ENCODE measurements at regions not wholly inside any gene's neighbourhood (a gene's known extent, or its start where the extent isn't known, plus 50 kb on each side); places are given as distances from the start of the nearest gene placed in this dataset.
"Not testable (repeated sequence)": the region's sequence is repeated elsewhere in the genome, so short reads cannot be mapped to it uniquely, and the experiment has no call there.

- H3K4me3 Mint-ChIP-seq, result no peak overlapping the region
- CTCF ChIA-PET, result no interaction called here
- H3K4me1 Mint-ChIP-seq, result no peaks in the 10 kb centered on the region
- H3K9me3 Mint-ChIP-seq, result peaks cover 6% of the 10 kb centered on the region
- DNase-seq, result no peak
- POLR2A ChIA-PET, result no interaction called here
- H3K36me3 Mint-ChIP-seq (ENCODE audit: low read depth), result no peaks in the 10 kb centered on the region
- H3K27ac Mint-ChIP-seq, result no peak overlapping the region
- H3K27me3 Mint-ChIP-seq, result no peaks in the 10 kb centered on the region
Measured at GRCh38 chr5:92637247-92637646, 943.8 kb downstream of the NR2F1-AS1 start.

- H3K4me1 Mint-ChIP-seq, result no peaks in the 10 kb centered on the region
- no peak for DNase-seq
- ChIA-PET CTCF (no interaction called here), POLR2A (no interaction called here)
- peaks cover 9% of the 10 kb centered on the region for H3K9me3 Mint-ChIP-seq
- H3K27me3 Mint-ChIP-seq, result no peaks in the 10 kb centered on the region
- no peak overlapping the region for H3K27ac Mint-ChIP-seq
- no peak overlapping the region for H3K4me3 Mint-ChIP-seq
- H3K36me3 Mint-ChIP-seq (ENCODE audit: low read depth), result no peaks in the 10 kb centered on the region
Measured at GRCh38 chr5:92635001-92635461, 946.0 kb downstream of the NR2F1-AS1 start.

DNA sequence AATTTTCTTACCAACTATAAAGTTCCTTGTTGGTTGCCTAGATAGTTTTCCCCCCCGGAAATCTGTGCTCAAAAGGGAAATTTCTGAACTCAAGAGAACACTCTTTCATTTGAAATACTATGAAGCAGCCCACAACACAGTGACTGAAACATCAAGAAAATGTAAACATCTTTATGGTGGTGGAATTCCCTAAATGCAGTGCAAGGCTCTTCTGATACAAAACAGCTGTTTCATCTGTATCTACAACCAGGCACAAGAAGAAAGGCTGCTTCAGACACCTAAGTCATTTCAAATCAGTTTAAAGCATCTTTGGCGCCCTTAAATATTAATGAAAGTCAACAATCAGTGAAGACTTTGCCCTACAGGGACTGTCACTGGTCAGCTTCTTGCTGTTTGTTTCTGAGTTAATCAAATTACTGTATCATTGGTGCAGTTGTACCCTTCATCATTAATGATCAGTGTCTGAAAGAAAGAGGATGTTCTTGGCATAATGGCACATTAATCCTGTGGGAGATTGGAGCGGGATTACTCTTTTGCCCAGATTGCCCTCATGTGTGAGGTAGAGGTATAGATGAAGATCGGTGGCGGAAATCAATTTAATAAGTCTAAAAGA, 947.0 kb downstream of the NR2F1-AS1 start:
- Mint-ChIP-seq H3K27me3 (no peaks in the 10 kb centered on the region), H3K27ac (no peak overlapping the region), H3K9me3 (peaks cover 9% of the 10 kb centered on the region), H3K4me3 (no peak overlapping the region), H3K36me3 (ENCODE audit: low read depth) (no peaks in the 10 kb centered on the region), H3K4me1 (no peaks in the 10 kb centered on the region)
- CTCF ChIA-PET, result no interaction called here
- POLR2A ChIA-PET, result no interaction called here
- DNase-seq, result no peak

GRCh38 chr5:92633176-92633575, 947.8 kb downstream of the NR2F1-AS1 start:
- ChIA-PET CTCF (no interaction called here), POLR2A (no interaction called here)
- peaks cover 11% of the 10 kb centered on the region for H3K9me3 Mint-ChIP-seq
- H3K4me3 Mint-ChIP-seq, result no peak overlapping the region
- no peaks in the 10 kb centered on the region for H3K36me3 Mint-ChIP-seq (ENCODE audit: low read depth)
- H3K4me1 Mint-ChIP-seq, result no peaks in the 10 kb centered on the region
- no peak for DNase-seq
- no peak overlapping the region for H3K27ac Mint-ChIP-seq
- no peaks in the 10 kb centered on the region for H3K27me3 Mint-ChIP-seq

DNA sequence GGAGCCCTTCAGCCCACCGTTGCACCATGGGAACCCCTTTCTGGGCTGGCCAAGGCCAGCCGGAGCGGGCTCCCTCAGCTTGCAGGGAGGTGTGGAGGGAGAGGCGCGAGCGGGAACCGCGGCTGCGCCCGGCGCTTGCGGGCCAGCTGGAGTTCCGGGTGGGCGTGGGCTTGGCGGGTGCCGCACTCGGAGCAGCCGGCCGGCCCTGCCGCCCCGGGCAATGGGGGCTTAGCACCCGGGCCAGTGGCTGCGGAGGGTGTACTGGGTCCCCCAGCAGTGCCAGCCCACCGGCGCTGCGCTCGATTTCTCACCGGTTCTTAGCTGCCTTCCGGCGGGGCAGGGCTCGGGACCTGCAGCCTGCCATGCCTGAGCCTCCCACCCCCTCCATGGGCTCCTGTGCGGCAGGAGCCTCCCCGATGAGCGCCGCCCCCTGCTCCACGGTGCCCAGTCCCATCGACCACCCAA, 949.8 kb downstream of the NR2F1-AS1 start:
- H3K36me3 Mint-ChIP-seq (ENCODE audit: low read depth); CTCF ChIA-PET; H3K27me3 Mint-ChIP-seq; DNase-seq; POLR2A ChIA-PET; H3K27ac Mint-ChIP-seq; H3K4me3 Mint-ChIP-seq; H3K4me1 Mint-ChIP-seq: not testable (repeated sequence)
- H3K9me3 Mint-ChIP-seq, result peaks cover 11% of the 10 kb centered on the region

GRCh38 chr5:92629574-92629973, 951.4 kb downstream of the NR2F1-AS1 start:
- ChIA-PET CTCF (no interaction called here), POLR2A (no interaction called here)
- Mint-ChIP-seq H3K4me1 (no peaks in the 10 kb centered on the region), H3K27ac (no peak overlapping the region), H3K9me3 (peaks cover 11% of the 10 kb centered on the region), H3K27me3 (no peaks in the 10 kb centered on the region), H3K36me3 (ENCODE audit: low read depth) (no peaks in the 10 kb centered on the region), H3K4me3 (no peak overlapping the region)
- no peak for DNase-seq

GRCh38 chr5:92629000-92629399, 952.0 kb downstream of the NR2F1-AS1 start:
- ChIA-PET POLR2A (no interaction called here), CTCF (no interaction called here)
- Mint-ChIP-seq H3K4me3 (no peak overlapping the region), H3K36me3 (ENCODE audit: low read depth) (no peaks in the 10 kb centered on the region), H3K27me3 (no peaks in the 10 kb centered on the region), H3K4me1 (no peaks in the 10 kb centered on the region), H3K27ac (no peak overlapping the region), H3K9me3 (peaks cover 9% of the 10 kb centered on the region)
- DNase-seq, result no peak

DNA sequence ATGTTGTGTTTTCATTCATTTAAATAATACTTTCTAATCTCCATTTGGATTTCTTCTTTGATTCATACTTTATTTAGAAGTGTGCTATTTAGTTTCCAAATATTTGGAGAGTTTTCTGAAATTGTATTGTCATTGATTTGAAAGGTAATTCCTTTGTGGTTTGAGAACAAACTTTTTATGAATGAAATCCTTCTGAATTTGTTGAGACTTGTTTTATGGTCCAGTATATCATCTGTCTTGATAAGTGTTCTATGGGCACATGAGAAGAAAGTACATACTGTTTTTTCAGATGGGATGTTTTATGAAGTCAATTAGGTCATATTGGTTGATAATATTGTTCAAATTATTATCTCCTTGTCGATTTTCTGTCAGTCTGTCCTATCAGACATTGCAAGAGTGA, 953.8 kb downstream of the NR2F1-AS1 start:
- Mint-ChIP-seq H3K36me3 (ENCODE audit: low read depth) (no peaks in the 10 kb centered on the region), H3K4me1 (no peaks in the 10 kb centered on the region), H3K27me3 (no peaks in the 10 kb centered on the region), H3K9me3 (peaks cover 5% of the 10 kb centered on the region), H3K27ac (no peak overlapping the region), H3K4me3 (no peak overlapping the region)
- ChIA-PET CTCF (no interaction called here), POLR2A (no interaction called here)
- DNase-seq, result no peak

- POLR2A ChIA-PET, result no interaction called here
- H3K4me3 Mint-ChIP-seq, result no peak overlapping the region
- CTCF ChIA-PET, result no interaction called here
- no peak for DNase-seq
- H3K4me1 Mint-ChIP-seq, result no peaks in the 10 kb centered on the region
- H3K27ac Mint-ChIP-seq, result no peak overlapping the region
- no peaks in the 10 kb centered on the region for H3K27me3 Mint-ChIP-seq
- peaks cover 7% of the 10 kb centered on the region for H3K9me3 Mint-ChIP-seq
- no peaks in the 10 kb centered on the region for H3K36me3 Mint-ChIP-seq (ENCODE audit: low read depth)
Measured at GRCh38 chr5:92616085-92616484, 964.9 kb downstream of the NR2F1-AS1 start.

- ChIA-PET POLR2A (no interaction called here), CTCF (no interaction called here)
- H3K36me3 Mint-ChIP-seq (ENCODE audit: low read depth), result no peaks in the 10 kb centered on the region
- no peaks in the 10 kb centered on the region for H3K27me3 Mint-ChIP-seq
- DNase-seq, result no peak
- no peak overlapping the region for H3K27ac Mint-ChIP-seq
- peaks cover 5% of the 10 kb centered on the region for H3K9me3 Mint-ChIP-seq
- H3K4me3 Mint-ChIP-seq, result no peak overlapping the region
- no peaks in the 10 kb centered on the region for H3K4me1 Mint-ChIP-seq
Measured at GRCh38 chr5:92613546-92613945, 967.5 kb downstream of the NR2F1-AS1 start.

DNA sequence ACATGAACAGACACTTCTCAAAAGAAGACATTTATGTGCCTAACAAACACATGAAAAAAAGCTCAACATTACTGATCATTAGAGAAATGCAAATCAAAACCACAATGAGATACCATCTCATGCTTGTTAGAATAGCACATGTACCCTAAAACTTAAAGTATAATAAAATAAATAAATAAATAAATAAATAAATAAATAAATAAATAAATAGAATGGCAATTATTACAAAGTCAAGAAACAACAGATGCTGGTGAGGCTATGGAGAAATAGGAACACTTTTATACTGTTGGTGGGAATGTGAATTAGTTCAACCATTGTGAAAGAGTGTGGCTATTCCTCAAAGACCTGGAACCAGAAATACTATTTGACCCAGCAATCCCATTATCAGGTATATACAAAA, 970.6 kb downstream of the NR2F1-AS1 start:
- H3K4me1 Mint-ChIP-seq; POLR2A ChIA-PET; H3K27me3 Mint-ChIP-seq; H3K4me3 Mint-ChIP-seq; H3K36me3 Mint-ChIP-seq (ENCODE audit: low read depth); CTCF ChIA-PET; H3K27ac Mint-ChIP-seq; DNase-seq; H3K9me3 Mint-ChIP-seq: not testable (repeated sequence)

DNA sequence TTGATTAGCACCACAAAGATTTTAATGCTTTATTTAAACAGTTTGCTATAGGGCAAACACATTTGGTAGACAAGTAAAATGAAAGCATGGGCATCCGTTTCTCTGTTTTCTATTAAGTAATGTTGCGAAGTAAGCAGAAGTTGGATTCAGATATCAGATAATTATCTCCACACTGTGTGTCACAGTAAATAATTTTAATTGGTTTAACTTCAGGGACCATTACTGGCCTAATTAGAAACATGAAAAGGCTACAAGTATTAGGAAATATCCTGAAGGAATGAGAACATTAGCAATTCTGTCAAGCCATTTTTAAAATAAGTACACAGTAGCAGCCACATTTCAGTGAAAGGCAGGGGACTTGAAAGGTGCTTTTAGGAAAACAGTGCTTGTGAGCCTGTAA, 975.4 kb downstream of the NR2F1-AS1 start:
- no peaks in the 10 kb centered on the region for H3K4me1 Mint-ChIP-seq
- no peak overlapping the region for H3K4me3 Mint-ChIP-seq
- ChIA-PET CTCF (no interaction called here), POLR2A (no interaction called here)
- no peak overlapping the region for H3K27ac Mint-ChIP-seq
- H3K36me3 Mint-ChIP-seq (ENCODE audit: low read depth), result no peaks in the 10 kb centered on the region
- peaks cover 7% of the 10 kb centered on the region for H3K9me3 Mint-ChIP-seq
- DNase-seq, result no peak
- no peaks in the 10 kb centered on the region for H3K27me3 Mint-ChIP-seq

- no peak for DNase-seq
- Mint-ChIP-seq H3K4me1 (no peaks in the 10 kb centered on the region), H3K27me3 (no peaks in the 10 kb centered on the region), H3K36me3 (ENCODE audit: low read depth) (no peaks in the 10 kb centered on the region), H3K9me3 (peaks cover 5% of the 10 kb centered on the region), H3K27ac (no peak overlapping the region), H3K4me3 (no peak overlapping the region)
- ChIA-PET POLR2A (no interaction called here), CTCF (no interaction called here)
Measured at GRCh38 chr5:92599217-92599810, 981.7 kb downstream of the NR2F1-AS1 start.

DNA sequence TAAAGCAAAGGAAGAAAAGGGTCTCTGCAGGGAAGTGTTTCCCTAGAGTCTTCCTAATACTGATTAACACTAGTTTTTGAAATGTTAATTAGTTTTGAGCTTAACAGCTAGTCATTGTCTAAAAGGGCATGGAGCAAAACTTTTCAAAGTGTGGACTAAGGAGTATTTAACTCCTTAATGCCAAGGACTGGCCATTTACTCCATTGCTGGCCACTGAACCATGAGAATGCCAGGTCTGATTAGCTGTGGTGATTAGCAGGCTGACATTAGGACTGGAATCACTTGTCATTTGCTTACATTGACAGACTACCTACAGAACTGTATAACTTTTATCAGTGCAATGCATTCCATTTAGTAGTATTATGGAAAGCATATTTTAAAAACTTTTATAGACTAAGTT, 987.0 kb downstream of the NR2F1-AS1 start:
- no peaks in the 10 kb centered on the region for H3K4me1 Mint-ChIP-seq
- DNase-seq, result no peak
- no peaks in the 10 kb centered on the region for H3K27me3 Mint-ChIP-seq
- CTCF ChIA-PET, result no interaction called here
- POLR2A ChIA-PET, result no interaction called here
- no peak overlapping the region for H3K27ac Mint-ChIP-seq
- no peaks in the 10 kb centered on the region for H3K9me3 Mint-ChIP-seq
- H3K36me3 Mint-ChIP-seq (ENCODE audit: low read depth), result no peaks in the 10 kb centered on the region
- H3K4me3 Mint-ChIP-seq, result no peak overlapping the region
